CD4-positive, alpha-beta T cell treated with Interleukin-10 for 1 hour (primary cell): ENCODE measurements at regions not wholly inside any gene's neighbourhood (a gene's known extent, or its start where the extent isn't known, plus 50 kb on each side); places are given as distances from the start of the nearest gene placed in this dataset.

Source experiments
- DNase-seq: peaks from one replicate; pipeline ENCODE4 v3.0.0-alpha.2; 2020

GRCh38 chr20:40770564-40771307 is 81.7 kb upstream of the MAFB start:
- DNase-seq = no peak

GRCh38 chr20:40771308-40771610 is 82.2 kb upstream of the MAFB start:
- DNase-seq = no peak

GRCh38 chr20:40771848-40772511 is 82.9 kb upstream of the MAFB start:
- DNase-seq = no peak

- DNase-seq = no peak
These were observed 84.3 kb upstream of the MAFB start for GRCh38 chr20:40773376-40773775.

GRCh38 chr20:40774252-40774651 is 85.2 kb upstream of the MAFB start:
- DNase-seq = no peak

- DNase-seq = no peak
These were observed 86.6 kb upstream of the MAFB start for GRCh38 chr20:40775561-40776146.

GRCh38 chr20:40776466-40777457 is 87.7 kb upstream of the MAFB start:
- no peak for DNase-seq

DNA sequence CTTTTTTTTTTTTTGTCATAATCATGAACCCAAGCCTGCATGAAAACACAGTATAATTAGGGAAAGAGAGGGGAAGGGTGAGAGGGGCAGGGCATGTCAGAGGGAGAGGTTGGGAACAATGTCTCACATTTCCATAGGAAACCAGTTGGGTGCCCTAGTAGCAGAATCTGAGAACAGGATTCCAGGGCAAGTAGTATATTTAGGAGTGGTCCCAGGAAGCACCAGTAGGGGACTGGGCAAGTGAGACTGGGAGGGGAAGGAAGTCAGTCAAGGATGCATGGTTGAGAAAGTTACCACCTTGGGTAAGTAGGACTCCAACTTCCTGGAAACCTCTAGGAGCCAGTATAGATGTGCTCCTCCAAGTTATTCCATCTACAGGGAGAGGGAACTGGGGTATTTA is 88.6 kb upstream of the MAFB start:
- DNase-seq = no peak

GRCh38 chr20:40778894-40779496 is 90.0 kb upstream of the MAFB start:
- DNase-seq = no peak

- no peak for DNase-seq
These were observed 92.4 kb upstream of the MAFB start for GRCh38 chr20:40781327-40782042.

DNA sequence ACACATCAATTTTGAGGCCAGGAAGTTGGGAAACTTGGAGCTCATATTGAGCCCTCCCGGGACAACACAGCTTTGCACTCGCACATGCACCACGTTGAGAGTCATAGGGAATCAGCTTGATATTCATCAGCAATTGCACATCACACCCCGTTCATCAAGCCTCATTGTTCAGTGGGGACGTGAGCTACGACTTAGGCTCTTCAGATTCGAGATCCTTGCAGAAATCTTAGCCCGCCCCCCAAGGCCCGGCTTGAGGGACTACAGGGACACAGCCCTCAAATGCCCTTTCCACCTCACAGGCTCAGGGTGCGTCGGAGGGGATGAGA is 93.0 kb upstream of the MAFB start:
- DNase-seq = no peak

GRCh38 chr20:40785346-40785745 is 96.3 kb upstream of the MAFB start:
- no peak for DNase-seq

GRCh38 chr20:40786336-40786735 is 97.3 kb upstream of the MAFB start:
- no peak for DNase-seq

GRCh38 chr20:40787941-40788340 is 98.9 kb upstream of the MAFB start:
- DNase-seq = no peak

GRCh38 chr20:40797425-40797824 is 108.4 kb upstream of the MAFB start:
- peak; percentile 10 for DNase-seq

- DNase-seq = no peak
These were observed 109.0 kb upstream of the MAFB start for GRCh38 chr20:40798066-40798465.

GRCh38 chr20:40802886-40803285 is 113.8 kb upstream of the MAFB start:
- DNase-seq = no peak

DNA sequence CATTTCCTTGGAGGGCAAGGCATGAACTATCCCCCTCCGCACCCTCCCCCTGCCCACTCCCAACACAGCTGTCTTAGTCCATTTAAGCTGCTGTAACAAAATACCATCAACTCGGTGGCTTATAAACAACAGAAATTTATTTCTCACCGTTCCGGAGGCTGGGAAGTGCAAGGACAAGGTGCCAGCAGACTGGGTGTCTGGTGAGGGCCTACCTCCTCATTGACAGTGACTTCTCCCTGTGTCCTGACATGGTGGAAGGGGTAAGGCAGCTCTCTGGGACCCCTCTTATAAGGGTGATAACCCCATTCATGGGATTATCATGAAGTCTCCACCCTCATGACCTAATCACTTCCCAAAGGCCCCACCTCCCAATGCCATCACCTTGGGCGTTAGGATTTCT is 114.3 kb upstream of the MAFB start:
- DNase-seq = no peak

DNA sequence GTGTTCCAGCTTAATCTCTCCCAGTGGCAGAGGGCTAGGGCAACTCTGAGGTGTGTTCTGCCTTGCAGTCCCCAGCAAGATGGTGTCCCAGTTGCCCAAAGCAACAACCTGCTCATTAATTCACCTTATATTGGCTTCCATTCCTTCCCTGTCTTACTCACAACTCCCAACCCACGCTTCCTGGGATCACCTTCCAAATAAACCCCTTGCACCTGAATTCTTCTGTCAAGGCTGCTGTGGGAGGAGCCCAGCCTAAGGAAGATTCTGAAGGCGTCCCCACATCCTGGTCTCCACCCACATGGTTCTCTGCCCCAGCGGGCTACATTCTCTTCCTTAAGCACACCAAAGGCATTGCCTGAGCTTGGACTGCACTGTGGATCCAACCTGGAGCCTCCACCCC is 116.6 kb upstream of the MAFB start:
- DNase-seq = no peak

DNA sequence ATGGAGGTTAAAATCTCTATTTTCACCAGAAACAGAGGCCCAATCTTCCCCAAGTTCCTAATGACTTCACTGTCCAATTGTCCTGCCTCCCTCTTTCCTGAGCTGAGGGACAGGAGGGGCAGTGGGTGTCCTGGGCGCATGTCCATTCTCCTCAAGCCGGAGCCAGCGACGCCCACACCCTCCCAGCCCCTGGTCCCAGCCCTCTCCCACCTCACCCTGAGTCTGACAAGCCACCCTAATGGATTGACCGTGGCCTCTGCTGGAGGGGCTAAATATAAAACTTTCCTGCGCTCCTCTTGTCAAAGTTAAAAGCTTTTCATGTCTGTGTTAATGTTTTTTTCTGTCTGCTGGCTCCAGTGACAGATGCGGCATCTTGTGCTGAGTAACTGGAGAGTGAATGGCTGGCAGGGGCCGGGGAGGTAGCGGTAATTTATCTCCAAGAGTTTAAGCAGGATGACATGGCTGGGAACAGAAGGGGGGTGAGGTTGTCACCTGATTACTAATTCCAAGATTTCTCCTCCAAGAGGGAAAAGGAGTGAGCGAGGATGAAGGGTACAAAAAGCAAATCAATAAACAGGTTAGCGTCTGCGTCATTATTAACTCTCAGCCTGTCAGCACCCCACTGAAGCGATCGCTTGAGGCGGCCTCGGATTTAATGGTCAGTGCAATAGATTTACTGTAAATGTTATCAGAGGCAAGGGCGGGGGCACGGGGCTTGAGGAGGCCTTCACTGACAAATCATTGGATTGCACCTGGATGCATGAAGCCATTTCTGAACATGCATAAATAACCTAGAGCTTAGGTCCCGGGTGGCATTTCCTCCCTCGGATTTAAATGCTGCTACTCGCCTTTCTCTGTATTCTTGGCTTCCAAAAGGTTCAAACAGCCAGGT is 118.1 kb upstream of the MAFB start:
- no peak for DNase-seq

DNA sequence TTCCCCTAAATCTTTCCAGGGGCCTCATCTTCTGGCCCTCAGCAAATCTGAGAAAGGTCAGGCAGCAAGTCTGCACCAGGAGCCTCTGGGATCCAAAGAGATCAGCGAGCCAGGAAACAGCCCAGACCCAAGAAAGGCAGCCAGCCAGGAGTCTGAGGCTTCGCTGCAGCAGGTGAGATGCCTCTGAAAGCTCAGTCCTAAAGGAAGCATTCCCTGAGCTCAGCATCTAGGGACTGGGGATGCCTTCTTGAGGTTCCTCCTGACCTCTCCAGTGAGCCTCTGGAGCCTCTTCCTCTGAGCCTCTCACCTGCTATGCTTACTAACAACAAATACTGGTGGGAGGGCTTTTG is 118.8 kb upstream of the MAFB start:
- no peak for DNase-seq
